DMS 273 treated with DMSO at 0.1 percent for 48 hours (cell line): ENCODE measurements at regions not wholly inside any gene's neighbourhood (a gene's known extent, or its start where the extent isn't known, plus 50 kb on each side); places are given as distances from the start of the nearest gene placed in this dataset.
A peak's percentile ranks its signal among the peaks of the same experiment; 100 is the strongest.

Experiments
- DNase-seq: peaks from one replicate; lab custom pipeline; 2025; lab: John Stamatoyannopoulos, UW

- DNase-seq, result no peak
Measured at GRCh38 chr2:225971433-225971832, 571.9 kb downstream of the NYAP2 start.

- no peak for DNase-seq
Measured at GRCh38 chr2:225948903-225949302, 549.4 kb downstream of the NYAP2 start.

- DNase-seq, result no peak
Measured at GRCh38 chr2:225938991-225939390, 539.5 kb downstream of the NYAP2 start.

GRCh38 chr2:225937625-225938187, 538.2 kb downstream of the NYAP2 start:
- DNase-seq, result no peak

GRCh38 chr2:225932811-225933413, 533.4 kb downstream of the NYAP2 start:
- DNase-seq, result peak; percentile 7

GRCh38 chr2:225930687-225931086, 531.2 kb downstream of the NYAP2 start:
- DNase-seq, result no peak

GRCh38 chr2:225920621-225921220, 521.2 kb downstream of the NYAP2 start:
- DNase-seq, result no peak

GRCh38 chr2:225916692-225917091, 517.2 kb downstream of the NYAP2 start:
- DNase-seq, result no peak

- no peak for DNase-seq
Measured at GRCh38 chr2:225911019-225911418, 511.5 kb downstream of the NYAP2 start.

- DNase-seq, result no peak
Measured at GRCh38 chr2:225895126-225895525, 495.6 kb downstream of the NYAP2 start.

GRCh38 chr2:225894236-225894980, 494.9 kb downstream of the NYAP2 start:
- DNase-seq, result no peak

GRCh38 chr2:225893151-225893550, 493.6 kb downstream of the NYAP2 start:
- DNase-seq, result no peak

GRCh38 chr2:225891771-225892170, 492.3 kb downstream of the NYAP2 start:
- DNase-seq, result no peak

- DNase-seq, result no peak
Measured at GRCh38 chr2:225891013-225891412, 491.5 kb downstream of the NYAP2 start.

GRCh38 chr2:225889452-225889851, 489.9 kb downstream of the NYAP2 start:
- DNase-seq, result peak; percentile 2

- DNase-seq, result no peak
Measured at GRCh38 chr2:225867071-225867470, 467.6 kb downstream of the NYAP2 start.

- no peak for DNase-seq
Measured at GRCh38 chr2:225865468-225865867, 466.0 kb downstream of the NYAP2 start.

- no peak for DNase-seq
Measured at GRCh38 chr2:225864394-225864793, 464.9 kb downstream of the NYAP2 start.

- no peak for DNase-seq
Measured at GRCh38 chr2:225842939-225843338, 443.4 kb downstream of the NYAP2 start.

GRCh38 chr2:225841314-225841713, 441.8 kb downstream of the NYAP2 start:
- peak; percentile 81 for DNase-seq

GRCh38 chr2:225837328-225837727, 437.8 kb downstream of the NYAP2 start:
- DNase-seq, result no peak

- no peak for DNase-seq
Measured at GRCh38 chr2:225824748-225825449, 425.4 kb downstream of the NYAP2 start.
